GM12865 (cell line): ENCODE measurements at regions not wholly inside any gene's neighbourhood (a gene's known extent, or its start where the extent isn't known, plus 50 kb on each side); places are given as distances from the start of the nearest gene placed in this dataset.

Experiments
- DNase-seq: peaks from one replicate; pipeline ENCODE4 v3.0.0; 2010; ENCODE audit warnings: low read depth
- H3K4me3 ChIP-seq: 2 replicates; pipeline ENCODE4 v1.5.1; 2011; ENCODE audit warnings: mild to moderate bottlenecking, low read depth, low read length, control low read depth
- TF ChIP-seq, protein P1 (sequence below): IDR thresholded peaks from 2 replicates; pipeline ENCODE4 v1.5.1; 2011; ENCODE audit warnings: low read length, control low read depth, low read depth, inconsistent platforms; ENCODE audit not compliant: insufficient read depth; ENCODE audit errors: missing control alignments

DNA sequence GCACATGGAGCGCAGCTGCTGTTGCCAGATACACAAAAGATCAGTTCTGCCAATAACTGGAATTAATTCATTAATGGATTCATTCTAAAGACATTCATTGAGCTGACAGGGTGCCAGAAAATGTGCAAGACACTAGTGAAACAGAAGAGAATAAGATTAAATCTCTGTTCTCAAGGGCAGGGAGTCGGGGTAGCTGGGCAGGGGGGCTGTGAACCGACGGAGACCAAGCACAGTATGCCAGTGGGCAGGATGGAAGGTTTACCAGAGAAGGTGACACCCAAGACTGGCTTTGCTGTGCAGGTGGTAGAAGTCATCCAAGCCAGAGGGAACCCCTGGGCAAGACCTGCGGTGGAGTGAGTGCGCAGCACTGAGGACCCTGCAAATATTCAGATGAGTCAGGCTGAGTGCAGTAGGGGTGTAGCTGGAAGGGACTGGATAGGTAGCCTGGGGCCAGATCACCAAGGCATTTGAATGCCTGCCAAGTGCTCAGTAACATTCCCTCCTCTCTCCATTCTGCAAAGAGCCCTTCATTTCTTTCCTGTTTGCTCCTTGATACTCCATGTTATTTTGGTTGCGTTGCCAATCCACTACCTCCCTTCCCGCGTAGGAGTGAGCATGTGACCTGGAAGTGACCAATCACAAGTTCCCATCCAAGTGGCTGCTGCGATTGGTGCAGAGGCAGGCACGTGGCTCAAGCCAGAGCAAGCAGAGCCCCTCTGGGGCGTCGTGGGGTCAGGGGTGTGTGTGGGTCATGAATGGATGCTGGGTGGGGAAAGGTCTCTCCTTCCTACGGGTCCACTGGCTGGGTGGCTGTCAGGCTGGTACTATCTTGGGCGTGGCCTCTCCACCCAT is 413.1 kb downstream of the PTPRU start:
- no peak overlapping the region for H3K4me3 ChIP-seq
- DNase-seq, result no peak
- TF ChIP-seq, protein P1, sequence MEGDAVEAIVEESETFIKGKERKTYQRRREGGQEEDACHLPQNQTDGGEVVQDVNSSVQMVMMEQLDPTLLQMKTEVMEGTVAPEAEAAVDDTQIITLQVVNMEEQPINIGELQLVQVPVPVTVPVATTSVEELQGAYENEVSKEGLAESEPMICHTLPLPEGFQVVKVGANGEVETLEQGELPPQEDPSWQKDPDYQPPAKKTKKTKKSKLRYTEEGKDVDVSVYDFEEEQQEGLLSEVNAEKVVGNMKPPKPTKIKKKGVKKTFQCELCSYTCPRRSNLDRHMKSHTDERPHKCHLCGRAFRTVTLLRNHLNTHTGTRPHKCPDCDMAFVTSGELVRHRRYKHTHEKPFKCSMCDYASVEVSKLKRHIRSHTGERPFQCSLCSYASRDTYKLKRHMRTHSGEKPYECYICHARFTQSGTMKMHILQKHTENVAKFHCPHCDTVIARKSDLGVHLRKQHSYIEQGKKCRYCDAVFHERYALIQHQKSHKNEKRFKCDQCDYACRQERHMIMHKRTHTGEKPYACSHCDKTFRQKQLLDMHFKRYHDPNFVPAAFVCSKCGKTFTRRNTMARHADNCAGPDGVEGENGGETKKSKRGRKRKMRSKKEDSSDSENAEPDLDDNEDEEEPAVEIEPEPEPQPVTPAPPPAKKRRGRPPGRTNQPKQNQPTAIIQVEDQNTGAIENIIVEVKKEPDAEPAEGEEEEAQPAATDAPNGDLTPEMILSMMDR, result no peak

DNA sequence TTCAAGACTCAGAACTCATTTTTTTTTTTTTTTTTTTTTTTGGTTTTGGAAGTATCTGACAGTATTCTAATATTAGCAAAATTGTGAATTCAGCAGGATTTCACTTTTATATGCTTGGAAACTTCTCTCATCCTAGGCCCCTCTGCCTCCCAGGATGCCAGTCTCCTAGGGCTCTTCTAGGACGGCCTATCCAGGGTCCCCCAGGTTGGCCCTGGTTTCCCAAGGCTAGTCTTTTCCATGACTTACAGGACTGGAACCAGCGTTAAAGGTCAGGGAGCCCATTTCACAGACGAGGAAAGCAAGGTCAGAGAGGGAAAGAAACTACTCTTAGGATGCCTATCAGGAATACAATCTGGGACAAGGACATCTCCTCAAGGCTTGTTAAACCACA is 412.5 kb downstream of the PTPRU start:
- DNase-seq, result no peak
- TF ChIP-seq, protein P1, result no peak
- no peak overlapping the region for H3K4me3 ChIP-seq

DNA sequence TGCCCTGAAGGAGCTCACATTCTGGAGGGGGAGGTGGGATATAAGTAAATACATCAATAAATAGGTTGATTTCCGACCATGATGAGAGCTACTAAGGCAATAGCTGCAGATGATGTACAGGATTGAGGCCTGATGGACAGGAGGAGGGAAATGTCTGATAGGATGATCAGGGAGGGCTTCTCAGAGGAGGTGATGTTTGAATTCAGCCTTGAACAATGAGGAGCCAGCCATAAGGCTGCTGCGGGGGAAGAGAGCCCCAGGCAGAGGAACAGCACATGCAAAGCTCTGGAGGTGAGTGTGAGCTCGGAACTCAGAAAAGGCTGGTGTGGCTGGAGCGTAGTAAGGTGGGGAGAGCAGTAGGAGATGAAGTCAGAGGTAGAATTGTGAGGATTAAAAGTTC is 411.7 kb downstream of the PTPRU start:
- TF ChIP-seq, protein P1, result no peak
- DNase-seq, result no peak
- H3K4me3 ChIP-seq, result no peak overlapping the region

DNA sequence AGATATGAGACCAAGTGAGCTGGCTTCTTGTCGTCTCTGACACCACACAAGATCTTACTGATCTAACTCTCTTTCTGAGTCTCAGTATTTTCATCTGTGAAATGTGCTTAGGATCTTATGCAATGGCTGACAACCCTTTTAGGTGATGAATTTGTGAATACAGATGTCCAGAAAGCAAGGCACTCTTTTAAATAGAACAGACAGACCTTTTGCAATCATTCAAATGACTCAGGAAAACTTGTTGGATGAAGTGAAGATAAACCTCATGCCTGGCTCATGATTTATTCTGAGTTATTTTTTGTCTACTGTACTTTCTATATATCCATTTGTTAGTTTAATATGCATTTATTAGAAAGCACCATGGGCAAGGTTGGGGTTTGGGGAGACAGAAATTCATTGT is 411.3 kb downstream of the PTPRU start:
- DNase-seq, result no peak
- no peak overlapping the region for H3K4me3 ChIP-seq
- TF ChIP-seq, protein P1, result no peak

DNA sequence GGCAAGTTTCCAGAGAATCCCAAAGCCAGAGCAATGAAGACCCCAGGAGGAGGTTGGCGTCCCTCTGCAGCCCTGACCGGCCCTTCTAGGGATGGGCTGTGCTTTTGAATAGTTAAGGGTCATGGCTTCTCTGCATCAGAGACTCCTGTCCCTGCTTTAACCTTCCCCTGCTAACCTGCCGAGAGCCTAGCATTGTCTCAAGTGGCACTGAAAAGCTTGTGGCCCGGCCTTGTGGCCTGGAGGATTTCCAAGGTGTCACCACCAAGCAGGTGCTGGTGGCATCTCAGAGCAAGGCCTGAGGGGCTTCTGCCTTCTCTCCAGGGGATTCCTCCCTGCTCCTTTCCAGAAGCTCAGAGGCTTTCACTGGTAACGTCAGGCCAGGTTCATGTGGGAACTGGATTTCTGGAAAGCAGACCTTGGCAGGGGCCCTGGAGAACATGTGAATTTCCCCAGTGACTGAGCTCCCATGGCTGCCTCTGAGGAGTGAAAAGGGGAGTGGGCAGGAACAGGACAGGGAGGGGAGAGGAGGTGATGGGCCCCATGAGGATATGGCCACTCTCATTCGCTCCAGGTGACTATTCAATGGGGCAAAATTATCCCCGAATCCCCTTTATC is 409.9 kb downstream of the PTPRU start:
- TF ChIP-seq, protein P1, result no peak
- DNase-seq, result no peak
- no peak overlapping the region for H3K4me3 ChIP-seq

DNA sequence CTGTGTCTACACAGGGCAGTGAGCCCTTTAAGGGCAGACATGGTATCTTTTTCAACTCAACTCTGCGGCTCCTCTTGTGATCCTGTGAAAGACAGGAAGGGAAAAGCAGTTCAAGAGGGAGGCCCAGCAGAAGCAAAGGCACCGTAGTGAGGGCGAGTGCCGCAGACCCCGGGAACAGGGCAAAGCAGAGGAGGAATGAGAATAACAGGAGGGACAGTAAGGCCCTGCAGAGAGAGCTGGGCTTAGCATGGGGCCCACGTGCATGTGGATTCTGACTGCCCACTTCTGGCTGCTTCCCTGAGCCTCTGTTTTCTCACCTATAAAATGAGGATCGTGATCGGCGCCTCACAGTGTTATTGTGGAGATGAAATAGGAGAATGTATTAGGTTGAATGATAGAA is 409.3 kb downstream of the PTPRU start:
- H3K4me3 ChIP-seq, result no peak overlapping the region
- TF ChIP-seq, protein P1, result no peak
- DNase-seq, result no peak
